ENCODE measurements at regions not wholly inside any gene's neighbourhood (a gene's known extent, or its start where the extent isn't known, plus 50 kb on each side); places are given as distances from the start of the nearest gene placed in this dataset.

- no peak for DNase-seq
These were observed 117.4 kb downstream of the AXIN2 start for GRCh38 chr17:65444049-65444448.

DNA sequence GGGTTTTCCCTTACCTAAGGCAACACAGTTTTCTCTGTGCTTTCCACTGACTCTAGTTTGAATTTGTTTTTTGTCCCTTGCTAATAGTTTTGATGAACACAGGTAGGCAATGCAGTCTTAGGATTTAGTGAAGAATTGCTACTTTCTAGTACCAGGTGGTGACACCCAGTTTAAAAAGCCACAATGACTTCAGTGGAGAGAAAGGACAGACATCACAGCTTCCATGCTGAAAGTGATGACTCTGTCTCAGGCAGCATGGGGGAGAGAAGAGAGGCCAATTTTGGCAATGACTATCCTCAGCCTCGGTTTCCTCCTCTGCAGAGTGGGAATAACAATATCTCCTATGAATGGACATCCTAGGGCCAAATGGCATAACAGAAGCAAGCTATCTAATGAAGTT is 118.8 kb downstream of the AXIN2 start:
- DNase-seq = no peak

DNA sequence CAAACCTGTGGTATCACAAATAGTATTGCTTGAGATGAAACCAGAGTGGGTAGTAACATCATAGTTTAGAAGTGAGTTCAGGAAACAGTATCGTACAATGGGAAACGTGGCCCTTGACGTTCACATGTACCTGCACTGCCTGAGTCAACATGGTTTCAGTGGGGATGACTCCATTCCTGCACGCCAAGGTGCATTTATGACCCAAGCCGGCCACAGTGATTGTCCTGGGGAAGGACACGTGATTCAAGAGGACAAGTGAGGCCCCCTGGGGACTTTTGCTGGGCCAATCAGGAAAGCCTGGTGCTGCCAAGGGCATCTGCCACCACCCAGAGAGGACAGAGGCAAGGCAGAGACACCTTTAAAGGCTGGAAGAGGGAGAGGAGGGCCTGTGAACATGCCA is 119.2 kb downstream of the AXIN2 start:
- DNase-seq = no peak

DNA sequence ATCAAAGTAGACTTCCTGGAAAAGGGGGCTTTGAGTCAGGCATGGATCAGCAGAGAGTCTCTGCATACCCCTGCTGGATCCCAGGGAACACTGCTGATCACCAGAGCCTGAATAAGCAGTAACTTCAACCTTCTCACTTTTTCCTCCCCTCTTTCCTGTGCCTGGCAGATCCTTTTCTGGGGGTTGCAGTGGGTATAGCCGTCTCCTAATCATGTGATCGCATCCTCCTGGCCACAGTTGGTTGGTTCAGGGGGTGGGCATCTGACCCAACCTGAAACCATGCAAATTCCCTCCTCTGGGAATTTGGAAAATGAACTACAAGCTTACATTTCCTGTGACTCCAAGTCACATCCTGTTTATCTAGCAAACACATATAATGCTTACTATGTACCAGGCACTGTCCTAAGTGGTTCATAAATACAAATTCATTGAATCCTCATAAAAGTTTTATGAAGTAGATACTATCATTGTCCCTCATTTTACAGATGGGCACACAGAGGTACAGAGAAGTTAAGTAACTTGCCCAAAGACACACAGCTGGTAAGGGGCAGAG is 120.3 kb downstream of the AXIN2 start:
- no peak for DNase-seq

DNA sequence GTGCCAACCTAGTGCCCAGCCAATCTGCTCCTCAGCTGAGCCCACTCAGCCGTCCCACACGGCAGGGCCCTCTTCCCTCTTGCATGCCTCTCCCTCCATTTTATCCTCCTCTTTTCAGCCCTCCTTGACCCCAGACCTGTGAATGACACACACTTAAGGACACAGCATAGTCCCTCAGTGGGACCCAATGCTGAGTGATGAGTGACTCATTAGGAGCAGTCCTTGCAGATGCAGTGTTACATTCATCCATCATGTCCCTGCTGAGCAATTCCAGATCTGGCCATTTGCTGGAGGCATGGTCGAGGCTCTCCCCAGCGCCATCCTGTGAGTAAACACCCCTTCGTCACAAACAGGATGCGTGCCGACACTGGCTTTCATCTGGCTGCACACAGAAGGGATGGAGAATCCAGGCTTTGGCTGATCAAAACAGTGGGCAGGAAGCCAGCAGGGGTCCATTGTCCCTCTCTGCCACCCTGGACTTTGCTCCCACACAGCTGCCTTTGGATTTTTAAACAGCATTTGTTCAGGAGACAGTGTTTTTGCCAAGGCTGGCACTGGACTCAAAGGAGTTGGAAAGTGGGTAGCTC is 122.6 kb downstream of the AXIN2 start:
- DNase-seq = no peak

- DNase-seq = no peak
These were observed 123.3 kb downstream of the AXIN2 start for GRCh38 chr17:65438173-65438572.

DNA sequence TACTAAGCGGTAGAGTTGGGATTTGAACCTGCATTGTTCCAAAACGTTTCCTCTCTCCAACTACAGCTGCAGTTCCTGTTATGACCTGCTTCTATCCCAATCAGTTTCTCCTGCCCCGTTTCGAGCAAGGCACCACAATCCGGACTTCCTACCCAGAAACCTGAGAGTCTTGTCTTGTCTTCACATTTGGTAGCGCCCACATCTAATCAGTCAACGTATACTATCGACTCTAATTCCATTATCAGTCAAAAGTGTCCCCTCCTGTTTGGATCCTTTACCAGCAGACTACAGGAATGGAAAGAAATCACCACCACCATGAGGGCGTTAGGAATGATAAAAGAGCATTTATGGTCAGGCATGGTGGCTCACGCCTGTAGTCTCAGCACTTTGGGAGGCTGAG is 124.6 kb downstream of the AXIN2 start:
- no peak for DNase-seq

- no peak for DNase-seq
These were observed 126.6 kb downstream of the AXIN2 start for GRCh38 chr17:65434878-65435277.

- no peak for DNase-seq
These were observed 127.2 kb downstream of the AXIN2 start for GRCh38 chr17:65434251-65434650.

GRCh38 chr17:65433592-65433991 is 127.9 kb downstream of the AXIN2 start:
- DNase-seq = no peak

DNA sequence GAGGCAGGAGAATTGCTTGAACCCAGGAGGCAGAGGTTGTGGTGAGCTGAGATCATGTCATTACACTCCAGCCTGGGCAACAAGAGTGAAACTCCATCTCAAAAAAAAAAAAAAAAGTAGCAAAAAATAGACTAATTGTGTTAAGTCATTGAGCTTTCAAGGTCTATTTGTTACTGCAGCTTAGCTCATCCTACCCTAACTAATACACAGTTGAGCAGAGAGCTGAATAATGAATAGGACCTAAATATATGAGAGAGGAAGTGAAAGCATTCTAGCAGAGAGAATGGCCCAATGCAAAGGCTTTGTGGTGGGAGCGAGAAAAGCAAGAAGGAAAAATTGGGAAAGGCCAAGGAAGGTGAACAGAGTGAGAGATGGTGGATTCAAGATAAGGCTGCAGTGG is 128.3 kb downstream of the AXIN2 start:
- DNase-seq = no peak

- no peak for DNase-seq
These were observed 130.3 kb downstream of the AXIN2 start for GRCh38 chr17:65431116-65431515.

- no peak for DNase-seq
These were observed 131.1 kb downstream of the AXIN2 start for GRCh38 chr17:65430209-65430833.

DNA sequence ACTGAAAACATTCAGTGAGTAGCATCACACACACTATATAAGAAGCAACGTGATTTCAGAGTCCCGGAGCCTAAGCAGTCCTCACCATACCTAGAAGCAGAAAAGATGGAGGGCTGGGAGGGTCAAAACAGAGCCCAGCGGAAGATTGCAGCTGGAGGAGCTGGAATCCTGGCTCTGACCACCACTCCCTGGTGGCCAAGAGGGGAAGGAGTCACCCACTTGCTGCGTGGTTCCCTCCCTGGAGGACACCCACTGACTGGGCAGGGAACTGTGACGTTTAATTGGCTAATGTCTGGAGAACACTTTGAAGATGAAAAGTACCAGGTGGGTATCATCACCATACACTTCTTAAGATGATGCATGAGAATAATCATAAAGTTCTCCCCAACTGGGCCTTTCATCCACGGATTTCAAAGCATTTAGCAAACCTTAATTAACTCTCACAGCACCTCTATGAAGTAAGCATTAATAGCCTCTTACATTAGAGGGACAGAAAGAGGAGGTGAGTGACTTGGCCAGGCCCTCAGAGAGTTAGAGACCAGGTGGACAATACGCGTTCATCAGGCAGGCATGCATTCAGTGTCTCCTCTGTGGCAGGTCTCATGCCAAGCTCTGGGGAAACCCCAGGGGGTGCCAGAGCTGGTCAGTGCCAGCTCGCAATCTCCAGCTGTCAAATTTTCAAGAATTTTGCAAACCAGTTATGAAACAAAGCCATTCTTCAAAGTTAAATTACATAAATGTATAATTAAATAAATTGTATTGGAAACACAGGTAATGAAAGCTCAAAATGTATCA is 137.9 kb downstream of the AXIN2 start:
- DNase-seq = no peak

DNA sequence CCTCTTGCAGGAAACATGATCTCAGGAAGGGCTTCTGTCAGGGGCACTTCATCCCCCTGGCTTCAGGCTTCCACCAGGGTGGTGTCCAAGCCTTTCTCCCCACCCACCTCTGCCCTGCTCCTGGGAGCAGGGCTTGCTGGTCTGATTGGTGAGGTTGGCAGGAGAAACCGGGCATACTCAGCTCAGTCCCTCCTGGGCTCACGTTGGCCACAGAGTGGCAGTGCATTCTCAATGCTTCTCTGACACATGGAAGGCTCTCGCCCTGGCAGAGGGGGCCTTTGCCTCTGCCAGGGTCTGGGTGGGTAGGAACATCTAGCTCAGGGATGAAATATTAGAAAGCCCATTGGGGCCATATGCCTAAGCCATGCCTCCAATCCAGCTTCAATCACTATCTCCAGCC is 142.8 kb downstream of the AXIN2 start:
- no peak for DNase-seq

- no peak for DNase-seq
These were observed 143.8 kb downstream of the AXIN2 start for GRCh38 chr17:65417406-65418221.

- DNase-seq = no peak
These were observed 145.5 kb downstream of the AXIN2 start for GRCh38 chr17:65415991-65416390.

GRCh38 chr17:65413390-65413789 is 148.1 kb downstream of the AXIN2 start:
- no peak for DNase-seq

DNA sequence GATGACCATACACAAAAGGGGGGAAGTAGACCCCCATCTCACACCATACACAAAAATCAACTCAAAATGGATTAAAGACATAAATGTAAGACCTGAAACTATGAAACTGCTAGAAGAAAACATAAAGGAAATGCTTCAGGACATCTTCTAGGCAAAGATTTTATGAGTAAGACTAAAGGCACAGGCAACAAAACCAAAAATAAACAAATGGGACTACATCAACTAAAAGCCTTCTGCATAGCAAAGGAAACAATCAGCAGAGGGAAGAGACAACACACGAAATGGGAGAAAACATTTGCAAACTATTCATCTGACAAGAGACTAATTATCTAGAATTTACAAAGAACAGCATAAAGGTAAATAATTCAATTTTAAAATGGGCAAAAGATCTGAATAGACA is 152.1 kb downstream of the AXIN2 start:
- no peak for DNase-seq

- DNase-seq = no peak
These were observed 153.4 kb downstream of the AXIN2 start for GRCh38 chr17:65408050-65408449.

DNA sequence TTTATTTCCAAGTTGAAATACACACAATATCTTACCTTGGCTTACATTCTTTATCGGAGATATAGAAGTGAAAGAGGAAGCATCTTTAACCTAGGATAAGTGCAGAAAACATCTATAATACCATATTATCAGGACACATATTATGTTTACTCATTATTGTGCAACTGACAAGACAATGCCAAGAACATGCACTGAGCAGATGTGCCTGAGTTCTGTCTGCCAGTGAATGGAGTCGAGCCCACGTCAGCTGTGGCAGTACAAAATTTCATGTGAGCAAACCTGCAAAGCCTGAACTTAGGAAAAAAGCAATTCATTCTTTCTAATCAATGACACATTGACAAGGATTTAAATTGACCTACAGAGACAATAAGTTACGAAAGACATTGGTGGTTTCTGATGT is 154.4 kb downstream of the AXIN2 start:
- DNase-seq = no peak

- DNase-seq = no peak
These were observed 154.9 kb downstream of the AXIN2 start for GRCh38 chr17:65406552-65406951.

DNA sequence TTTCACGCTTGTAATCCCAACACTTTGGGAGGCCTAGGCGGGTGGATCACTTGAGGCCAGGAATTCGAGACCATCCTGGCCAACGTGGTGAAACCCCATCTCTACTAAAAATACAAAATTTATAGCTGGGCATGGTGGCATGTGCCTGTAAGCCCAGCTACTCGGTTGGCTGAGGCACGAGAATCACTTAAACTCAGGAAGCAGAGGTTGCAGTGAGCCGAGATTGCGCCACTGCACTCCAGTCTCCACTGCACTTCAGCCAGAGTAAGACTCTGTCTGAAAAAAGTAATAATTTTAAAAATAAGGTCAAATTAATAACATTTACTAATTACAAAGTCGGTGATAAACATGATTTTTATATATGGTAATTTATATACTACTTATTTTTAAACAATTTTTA is 155.9 kb downstream of the AXIN2 start:
- DNase-seq = no peak
